ENCODE measurements at regions not wholly inside any gene's neighbourhood (a gene's known extent, or its start where the extent isn't known, plus 50 kb on each side); places are given as distances from the start of the nearest gene placed in this dataset.

GRCh38 chr3:24829629-24830229, 335.1 kb upstream of the THRB start (continued):
- TF ChIP-seq ZBTB7A (tag by site-specific recombination; IDR thresholded peaks at IDR 0.05; ENCODE audit: low read depth), result 0 out of 2 replicates have a peak, but pooled peaks have one; percentile 18
- TF ChIP-seq ZNF214 (tag by site-specific recombination; IDR thresholded peaks at IDR 0.05; ENCODE audit: borderline replicate concordance), result no peak
- no peak for TF ChIP-seq HOXA7 (CRISPR knock-in tag; IDR thresholded peaks at IDR 0.05; ENCODE audit: borderline replicate concordance)
- TF ChIP-seq ZNF701 (tag by site-specific recombination; IDR thresholded peaks at IDR 0.05), result no peak
- TF ChIP-seq ZNF335 (tag by site-specific recombination; conservative IDR thresholded peaks at IDR 0.05), result peak; percentile 72
- TF ChIP-seq ZSCAN5A (tag by site-specific recombination; IDR thresholded peaks at IDR 0.05), result no peak
- TF ChIP-seq KLF9 (tag by site-specific recombination; IDR thresholded peaks at IDR 0.05; ENCODE audit: low read depth), result 0 out of 2 replicates have a peak, but pooled peaks have one; percentile 12
- TF ChIP-seq PRDM10 (tag by site-specific recombination; IDR thresholded peaks at IDR 0.05), result no peak
- TF ChIP-seq ZFP37 (tag by site-specific recombination; IDR thresholded peaks at IDR 0.05), result no peak
- no peak for TF ChIP-seq ZNF530 (tag by site-specific recombination; IDR thresholded peaks at IDR 0.05; ENCODE audit: low read depth)
- TF ChIP-seq MEIS1 (CRISPR knock-in tag; IDR thresholded peaks at IDR 0.05; ENCODE audit: borderline replicate concordance), result no peak
- TF ChIP-seq ZNF629 (tag by site-specific recombination; IDR thresholded peaks at IDR 0.05), result no peak
- TF ChIP-seq ZNF10 (tag by site-specific recombination; IDR thresholded peaks at IDR 0.05), result no peak
- no peak for TF ChIP-seq ZNF549 (tag by site-specific recombination; IDR thresholded peaks at IDR 0.05)
- no peak for TF ChIP-seq KLF1 (tag by site-specific recombination; IDR thresholded peaks at IDR 0.05)
- no peak for TF ChIP-seq ZNF48 (tag by site-specific recombination; IDR thresholded peaks at IDR 0.05)
- TF ChIP-seq ZNF221 (tag by site-specific recombination; IDR thresholded peaks at IDR 0.05; ENCODE audit: borderline replicate concordance), result no peak
- TF ChIP-seq SP2 (tag by site-specific recombination; IDR thresholded peaks at IDR 0.05), result peak; percentile 62
- no peak for TF ChIP-seq BCL11B (tag by site-specific recombination; IDR thresholded peaks at IDR 0.05; ENCODE audit: low read depth)
- no peak for TF ChIP-seq ZNF654 (tag by site-specific recombination; IDR thresholded peaks at IDR 0.05; ENCODE audit: low read depth)
- no peak for TF ChIP-seq GFI1B (tag by site-specific recombination; IDR thresholded peaks at IDR 0.05)
- no peak; the same call in 1 of the 2 replicates for TF ChIP-seq ZBTB17 (tag by site-specific recombination; IDR thresholded peaks at IDR 0.05)
- no peak for TF ChIP-seq KLF16 (tag by site-specific recombination; IDR thresholded peaks at IDR 0.05)
- TF ChIP-seq ZBTB26 (tag by site-specific recombination; optimal IDR thresholded peaks at IDR 0.05), result peak; percentile 76
- no peak for TF ChIP-seq HOXD13 (CRISPR knock-in tag; IDR thresholded peaks at IDR 0.05; ENCODE audit: borderline replicate concordance)
- no peak for TF ChIP-seq ZNF658 (tag by site-specific recombination; IDR thresholded peaks at IDR 0.05)
- TF ChIP-seq WT1 (tag by site-specific recombination; IDR thresholded peaks at IDR 0.05), result no peak
- TF ChIP-seq ZNF211 (tag by site-specific recombination; IDR thresholded peaks at IDR 0.05; ENCODE audit: low read depth), result no peak
- TF ChIP-seq ZNF350 (tag by site-specific recombination; IDR thresholded peaks at IDR 0.05), result no peak
- TF ChIP-seq ZNF138 (tag by site-specific recombination; IDR thresholded peaks at IDR 0.05; ENCODE audit: borderline replicate concordance), result no peak
- no peak for TF ChIP-seq ZBTB44 (tag by site-specific recombination; IDR thresholded peaks at IDR 0.05)
- TF ChIP-seq BCL6B (tag by site-specific recombination; IDR thresholded peaks at IDR 0.05), result no peak
- no peak for TF ChIP-seq ZNF433 (tag by site-specific recombination; IDR thresholded peaks at IDR 0.05; ENCODE audit: low read depth)

All from HEK293 (cell line).